Right lobe of liver (tissue), 4 donors: ENCODE measurements at regions not wholly inside any gene's neighbourhood (a gene's known extent, or its start where the extent isn't known, plus 50 kb on each side); places are given as distances from the start of the nearest gene placed in this dataset.

Experiments
- POLR2A ChIP-seq: fragments of 450-650 bp; IDR thresholded peaks from one replicate; pipeline ENCODE4 v1.6.1; 2017; ENCODE audit warnings: antibody characterized with exemption, mild to moderate bottlenecking
- TF ChIP-seq, protein P1 (sequence below), 4 donors: fragments of 200-600 bp in 3 of 4; fragments of 450-650 bp in 1 of 4; IDR thresholded peaks; one replicate each; pipeline versions ENCODE4 v1.5.1 to v1.8.0; 2016 to 2022; ENCODE audit warnings: antibody characterized with exemption in 4 of 4, mild to moderate bottlenecking in 2 of 4
- donor health status: DM: no; HTN: no; CAD: no.
- donor health status: DM: no; HTN: no; CAD: no.
- donor health status: DM: no; HTN: yes; CAD: no.

- TF ChIP-seq, protein P1, sequence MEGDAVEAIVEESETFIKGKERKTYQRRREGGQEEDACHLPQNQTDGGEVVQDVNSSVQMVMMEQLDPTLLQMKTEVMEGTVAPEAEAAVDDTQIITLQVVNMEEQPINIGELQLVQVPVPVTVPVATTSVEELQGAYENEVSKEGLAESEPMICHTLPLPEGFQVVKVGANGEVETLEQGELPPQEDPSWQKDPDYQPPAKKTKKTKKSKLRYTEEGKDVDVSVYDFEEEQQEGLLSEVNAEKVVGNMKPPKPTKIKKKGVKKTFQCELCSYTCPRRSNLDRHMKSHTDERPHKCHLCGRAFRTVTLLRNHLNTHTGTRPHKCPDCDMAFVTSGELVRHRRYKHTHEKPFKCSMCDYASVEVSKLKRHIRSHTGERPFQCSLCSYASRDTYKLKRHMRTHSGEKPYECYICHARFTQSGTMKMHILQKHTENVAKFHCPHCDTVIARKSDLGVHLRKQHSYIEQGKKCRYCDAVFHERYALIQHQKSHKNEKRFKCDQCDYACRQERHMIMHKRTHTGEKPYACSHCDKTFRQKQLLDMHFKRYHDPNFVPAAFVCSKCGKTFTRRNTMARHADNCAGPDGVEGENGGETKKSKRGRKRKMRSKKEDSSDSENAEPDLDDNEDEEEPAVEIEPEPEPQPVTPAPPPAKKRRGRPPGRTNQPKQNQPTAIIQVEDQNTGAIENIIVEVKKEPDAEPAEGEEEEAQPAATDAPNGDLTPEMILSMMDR (IDR thresholded peaks at IDR 0.05), result no peak
- TF ChIP-seq POLR2A, result no peak
Measured at GRCh38 chr13:22275393-22275792, 604.5 kb downstream of the FGF9 start.
